Hypothalamus (tissue), 51 donors: ENCODE measurements at regions not wholly inside any gene's neighbourhood (a gene's known extent, or its start where the extent isn't known, plus 50 kb on each side); places are given as distances from the start of the nearest gene placed in this dataset.

Experiments
- DNase-seq, 51 donors: peaks; one replicate each; lab custom pipeline; 2025; lab: John Stamatoyannopoulos, UW

DNA sequence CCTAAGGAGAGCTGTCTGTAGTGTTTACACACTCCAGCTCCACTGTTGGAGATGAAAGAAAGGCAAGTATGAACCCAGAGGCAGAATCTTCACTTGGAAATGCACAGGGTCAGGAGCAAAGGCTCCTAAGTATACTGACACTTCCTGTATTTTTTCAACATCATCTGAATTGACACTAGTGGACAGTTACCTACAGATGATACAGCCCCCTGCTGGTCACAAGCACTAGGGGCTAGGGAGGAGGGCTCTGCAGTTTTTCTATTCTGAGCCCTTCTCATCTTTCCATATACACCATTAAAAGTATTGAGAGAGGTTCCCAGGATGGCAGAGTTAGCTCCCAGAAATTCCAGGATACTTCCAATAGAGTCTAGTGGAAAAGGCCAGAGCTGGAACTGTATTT is 290.3 kb upstream of the API5 start:
- DNase-seq, result peak in 4 of 51 donors; percentile 2 to 11 (median 4)

DNA sequence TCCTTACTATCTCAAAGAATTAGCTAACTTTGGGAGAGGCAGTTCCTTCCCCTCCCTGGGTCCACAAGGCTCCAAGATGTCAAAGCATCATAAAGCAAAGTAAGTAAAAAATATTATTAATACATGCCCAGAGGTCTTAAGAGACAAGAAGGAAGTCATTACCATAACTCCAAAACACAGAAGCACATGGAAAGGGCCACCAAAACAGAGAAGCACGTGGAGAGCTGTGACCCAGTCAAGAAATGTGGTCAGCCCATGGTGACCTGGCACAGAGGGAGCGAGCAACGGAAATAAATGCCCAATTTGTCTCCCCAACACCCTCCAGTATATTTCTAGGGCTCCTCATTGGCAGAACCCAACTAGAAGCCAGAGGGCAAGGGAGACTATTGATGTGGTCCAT is 277.5 kb upstream of the API5 start:
- no peak for DNase-seq

DNA sequence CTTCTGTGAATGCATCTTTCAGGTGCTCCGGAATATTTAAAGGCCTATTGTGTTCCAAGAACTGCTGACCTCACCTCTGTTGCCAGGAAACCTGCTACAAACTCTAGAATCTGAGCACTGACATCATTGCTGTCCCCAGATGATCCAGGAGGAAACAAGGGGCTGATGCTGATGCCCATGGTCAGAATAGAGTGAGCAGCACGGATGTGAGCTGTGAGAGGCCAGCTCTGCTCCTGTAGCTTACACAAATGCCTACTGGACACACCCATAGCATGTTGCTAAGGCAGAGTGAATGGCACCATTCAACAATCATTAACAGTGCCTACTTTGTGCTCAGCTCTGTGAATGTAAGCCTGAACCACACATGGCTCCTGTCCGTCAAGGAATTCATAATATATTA is 276.7 kb upstream of the API5 start:
- DNase-seq, result peak in 9 of 51 donors; percentile 4 to 23 (median 7)

DNA sequence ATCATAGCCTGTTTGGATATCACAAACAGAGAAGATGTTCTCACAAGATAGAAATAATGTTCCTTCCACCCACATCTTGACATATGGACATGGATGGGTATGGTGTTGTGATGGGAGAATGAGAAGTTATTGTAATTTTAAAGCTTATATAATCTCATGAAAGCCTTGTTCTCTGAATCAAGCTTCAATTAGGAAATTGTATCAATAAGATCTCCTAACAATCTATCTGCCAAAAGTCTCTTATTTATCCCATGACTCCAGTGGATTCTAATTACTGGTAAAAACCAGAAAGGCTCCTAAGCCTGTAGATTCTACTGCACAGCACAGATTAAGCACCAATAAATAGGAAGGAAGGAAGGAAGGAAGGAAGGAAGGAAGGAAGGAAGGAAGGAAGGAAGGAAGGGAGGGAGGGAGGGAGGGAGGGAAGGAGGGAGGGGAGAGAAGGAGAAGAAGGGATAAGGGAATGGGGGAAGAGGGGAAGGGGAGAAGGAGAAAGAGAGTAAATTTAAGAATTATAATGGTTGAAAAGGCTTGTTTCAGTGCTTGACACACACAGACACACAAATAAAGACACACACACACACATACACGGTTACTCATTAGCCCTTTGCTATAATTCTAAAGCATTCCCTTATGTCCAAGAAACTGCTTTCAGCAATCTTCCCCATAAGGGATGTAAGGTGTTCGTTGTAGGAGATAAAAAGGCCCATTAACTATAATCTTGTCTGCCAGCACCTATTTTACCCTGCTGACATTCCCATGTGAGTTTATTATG is 258.0 kb upstream of the API5 start:
- no peak for DNase-seq

DNA sequence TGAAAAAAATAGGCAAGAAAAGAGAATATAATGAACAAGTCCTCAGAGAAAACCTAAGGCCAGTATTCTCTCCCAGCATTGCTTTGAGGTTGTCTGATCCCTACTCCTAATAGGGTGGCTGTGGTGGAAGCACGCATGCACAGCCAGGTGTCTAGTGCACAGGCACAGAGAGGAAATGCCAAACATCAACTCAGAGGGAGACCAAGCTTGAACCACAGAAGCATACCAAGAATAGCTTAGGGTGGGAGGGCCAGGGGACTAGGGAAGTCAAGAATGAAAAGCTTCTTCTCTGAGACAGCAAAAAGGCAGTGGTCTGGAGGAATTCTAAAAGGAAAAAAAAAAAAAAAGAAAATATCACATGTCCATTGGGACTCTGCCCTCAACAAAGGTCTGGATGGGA is 244.1 kb upstream of the API5 start:
- DNase-seq, result no peak

DNA sequence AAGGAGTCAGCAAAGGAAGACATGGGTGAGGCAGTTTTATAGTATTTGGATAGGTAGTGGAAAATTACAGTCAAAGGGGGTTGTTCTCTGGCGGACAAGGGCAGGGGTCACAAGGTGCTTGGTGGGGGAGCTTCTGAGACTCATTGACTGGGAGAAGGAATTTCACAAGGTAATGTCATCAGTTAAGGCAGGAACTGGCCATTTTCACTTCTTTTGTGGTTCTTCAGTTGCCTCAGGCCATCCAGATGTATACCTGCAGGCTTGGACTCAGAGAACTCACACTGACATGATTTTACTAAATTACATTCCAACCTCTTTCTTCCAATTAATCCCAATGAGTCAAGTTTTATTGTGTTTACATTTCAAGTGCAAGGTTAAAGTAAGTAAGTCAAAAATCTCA is 240.5 kb upstream of the API5 start:
- no peak for DNase-seq

DNA sequence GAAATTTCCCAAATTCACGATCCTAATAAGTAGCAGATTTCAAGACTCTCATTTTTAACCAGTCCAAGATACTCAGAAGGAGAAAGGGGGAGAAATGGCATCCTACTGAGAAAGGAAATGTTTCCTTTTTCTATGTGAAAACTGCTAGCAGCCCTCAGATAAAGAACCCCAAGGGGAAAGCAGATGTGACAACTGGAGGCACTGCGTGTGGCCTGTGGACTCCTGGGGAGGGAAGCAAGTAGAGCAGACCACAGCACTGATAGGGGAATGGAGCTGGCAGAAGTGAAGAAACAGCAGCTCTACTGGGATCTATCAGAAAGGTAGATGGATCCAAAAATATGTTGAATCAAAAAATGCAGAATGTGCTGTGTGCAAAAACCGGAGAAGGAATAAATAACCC is 239.7 kb upstream of the API5 start:
- DNase-seq, result no peak

GRCh38 chr11:43072911-43073310 is 238.9 kb upstream of the API5 start:
- no peak for DNase-seq

DNA sequence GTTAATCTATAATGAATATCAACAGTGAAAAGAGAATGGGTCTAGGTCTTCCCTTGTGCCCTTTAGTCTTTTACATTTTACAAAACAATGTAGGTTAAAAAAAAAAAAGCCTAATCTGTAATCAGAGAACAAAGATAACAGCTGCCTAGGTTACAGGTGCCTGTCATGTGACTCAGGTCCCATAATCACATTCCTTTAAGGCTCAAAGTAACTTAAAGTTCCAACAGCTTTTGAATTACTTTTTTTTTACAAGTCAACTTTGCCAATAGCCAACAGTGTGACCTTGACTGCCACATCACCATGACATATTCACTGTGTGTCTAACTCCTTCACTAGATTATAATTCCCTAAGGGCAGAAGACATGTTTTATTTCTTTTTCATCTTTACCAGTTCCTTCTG is 237.0 kb upstream of the API5 start:
- no peak for DNase-seq

- DNase-seq, result no peak
Observed at GRCh38 chr11:43101113-43101512, 210.7 kb upstream of the API5 start.

DNA sequence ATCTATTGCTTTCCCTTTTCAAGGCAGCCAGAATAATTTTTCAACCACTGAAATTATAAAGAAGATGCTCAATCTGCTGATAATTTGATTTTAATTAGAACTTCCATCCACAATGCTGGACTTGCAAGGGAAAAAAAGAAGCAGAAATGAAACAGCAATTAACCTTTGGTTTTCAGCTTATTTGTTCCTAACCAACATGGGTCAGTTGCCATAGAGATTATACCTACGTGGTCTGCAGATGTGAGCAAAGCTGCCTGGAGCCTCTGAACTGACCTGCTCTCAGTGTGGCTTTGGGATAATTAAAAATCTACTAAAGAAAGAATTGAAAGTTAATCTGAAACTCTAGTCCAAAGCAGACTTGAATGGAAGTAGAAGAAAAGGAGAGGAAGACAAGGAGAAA is 195.7 kb upstream of the API5 start:
- DNase-seq, result no peak

GRCh38 chr11:43119275-43119970 is 192.4 kb upstream of the API5 start:
- DNase-seq, result no peak

GRCh38 chr11:43122546-43122945 is 189.2 kb upstream of the API5 start:
- DNase-seq, result no peak

GRCh38 chr11:43123443-43123842 is 188.4 kb upstream of the API5 start:
- no peak for DNase-seq

DNA sequence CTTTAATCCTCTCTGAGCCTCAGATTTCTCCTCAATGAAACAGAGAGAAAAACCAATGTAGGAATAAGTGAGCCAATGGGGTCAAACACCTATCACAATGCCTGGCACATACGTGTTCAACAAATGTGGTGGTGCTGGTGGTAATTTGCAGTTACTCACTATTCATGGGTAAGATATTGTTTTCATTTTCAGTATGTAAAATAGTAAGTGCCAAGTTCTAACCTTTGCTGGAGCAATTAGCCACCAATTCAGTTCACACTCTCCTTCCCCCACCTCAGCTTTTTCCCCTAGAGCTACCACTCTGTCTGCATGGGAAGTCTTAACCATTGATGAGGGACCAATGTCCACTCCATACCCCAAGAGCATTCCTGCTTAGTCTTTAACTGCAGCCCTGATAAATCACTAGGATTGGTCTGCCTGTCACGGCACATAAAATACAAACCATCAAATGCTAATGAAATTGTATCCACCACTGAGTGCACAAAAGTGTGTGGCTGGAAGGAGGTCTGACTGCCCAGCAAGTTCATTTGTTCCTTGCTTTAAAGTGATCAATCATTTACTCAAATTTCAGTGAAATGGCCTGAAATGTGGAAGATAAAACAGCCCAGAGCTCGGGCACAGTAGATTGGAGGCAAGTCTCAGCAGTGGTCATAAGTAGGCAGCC is 187.4 kb upstream of the API5 start:
- DNase-seq, result no peak

- DNase-seq, result no peak
Observed at GRCh38 chr11:43129329-43129728, 182.5 kb upstream of the API5 start.

- DNase-seq, result peak in 23 of 51 donors; percentile 2 to 38 (median 14)
Observed at GRCh38 chr11:43130616-43131015, 181.2 kb upstream of the API5 start.

DNA sequence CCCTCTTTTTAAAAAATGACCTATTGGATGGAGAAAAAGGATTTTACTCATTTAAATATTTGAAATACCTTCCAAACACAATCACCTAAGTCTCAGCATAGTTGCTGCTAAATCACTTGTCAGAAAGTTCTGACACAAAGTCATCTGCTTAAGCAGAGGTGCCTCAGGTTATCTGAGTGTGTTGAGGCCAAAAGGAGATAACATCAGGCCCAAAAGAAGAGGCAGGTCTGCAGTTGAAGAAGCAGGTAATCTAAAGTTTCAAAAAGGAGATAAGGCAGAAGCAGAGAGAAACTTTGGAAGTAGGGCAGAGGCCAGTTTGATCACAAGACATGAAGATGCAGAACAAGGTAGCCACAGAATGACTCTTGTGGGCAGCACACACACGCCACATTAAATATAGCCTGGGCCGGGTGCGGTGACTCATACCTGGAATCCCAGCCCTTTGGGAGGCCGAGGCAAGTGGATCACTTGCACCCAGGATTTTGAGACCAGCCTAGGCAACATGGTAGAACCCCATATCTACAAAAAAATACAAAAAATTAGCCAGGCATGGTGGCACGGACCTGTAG is 175.7 kb upstream of the API5 start:
- DNase-seq, result no peak

- DNase-seq, result no peak
Observed at GRCh38 chr11:43138621-43139140, 173.1 kb upstream of the API5 start.

GRCh38 chr11:43145653-43146052 is 166.1 kb upstream of the API5 start:
- no peak for DNase-seq

DNA sequence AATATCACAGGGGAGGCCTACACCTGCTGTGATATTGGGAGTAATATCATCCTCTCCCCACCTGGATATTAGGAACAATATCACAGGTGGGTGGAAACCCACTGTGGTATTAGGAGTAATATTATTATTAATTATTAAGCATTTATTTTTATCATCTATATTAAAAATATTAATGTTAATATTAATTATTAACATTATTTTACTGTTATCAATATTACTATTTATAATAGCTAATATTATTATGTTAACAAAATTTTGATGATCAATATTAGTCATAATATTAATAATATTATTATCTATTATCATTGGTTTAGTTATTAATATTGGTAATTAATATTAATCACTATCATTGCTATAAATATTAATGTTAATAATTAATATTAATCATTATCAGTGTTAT is 161.1 kb upstream of the API5 start:
- DNase-seq, result no peak
